Activated B cell treated with CpG ODN at 0.5 μM for 24 hours (primary cell): ENCODE measurements at regions not wholly inside any gene's neighbourhood (a gene's known extent, or its start where the extent isn't known, plus 50 kb on each side); places are given as distances from the start of the nearest gene placed in this dataset.
"Not testable (repeated sequence)": the region's sequence is repeated elsewhere in the genome, so short reads cannot be mapped to it uniquely, and the experiment has no call there.

Experiments used
- ATAC-seq: fragments of 200-7000 bp; cut with Tn5 transposase; one replicate; pipeline ENCODE4 v1.10.0; 2021; ENCODE audit warnings: low read depth, mild to moderate bottlenecking, moderate library complexity
- CTCF ChIA-PET: fragments of 350-600 bp; sonication (Branson Sonifier 250); formaldehyde crosslinking; loops from one replicate; lab custom pipeline; 2021; ENCODE audit warnings: antibody characterized with exemption; lab: Charles Lee
- POLR2A ChIA-PET: fragments of 350-600 bp; sonication (Branson Sonifier 250); formaldehyde crosslinking; loops from one replicate; lab custom pipeline; 2021; ENCODE audit warnings: antibody characterized with exemption; lab: Charles Lee
- DNase-seq: peaks from one replicate; pipeline ENCODE4 v3.0.0; 2022
- H3K27ac Mint-ChIP-seq: one replicate; pipeline ENCODE4 v1.8.0; 2020; ENCODE audit warnings: mixed read lengths
- H3K27me3 Mint-ChIP-seq: one replicate; pipeline ENCODE4 v1.8.0; 2021; ENCODE audit warnings: mixed read lengths
- H3K36me3 Mint-ChIP-seq: one replicate; pipeline ENCODE4 v1.8.0; 2021; ENCODE audit warnings: low read depth, mixed read lengths
- H3K4me1 Mint-ChIP-seq: one replicate; pipeline ENCODE4 v1.8.0; 2021; ENCODE audit warnings: mixed read lengths
- H3K4me3 Mint-ChIP-seq: one replicate; pipeline ENCODE4 v1.8.0; 2020; ENCODE audit warnings: mild to moderate bottlenecking, mixed read lengths
- H3K9me3 Mint-ChIP-seq: one replicate; pipeline ENCODE4 v1.8.0; 2020; ENCODE audit warnings: mixed read lengths
- intact Hi-C: fragments of 100-400 bp; cut with micrococcal nuclease; formaldehyde crosslinking; loops from one replicate; pipeline ENCODE4 v1.15.1; 2024
- TF ChIP-seq, protein P1 (sequence below): fragments of 200-600 bp; IDR thresholded peaks from one replicate; pipeline ENCODE4 v1.8.0; 2022; ENCODE audit warnings: antibody characterized with exemption, mild to moderate bottlenecking

DNA sequence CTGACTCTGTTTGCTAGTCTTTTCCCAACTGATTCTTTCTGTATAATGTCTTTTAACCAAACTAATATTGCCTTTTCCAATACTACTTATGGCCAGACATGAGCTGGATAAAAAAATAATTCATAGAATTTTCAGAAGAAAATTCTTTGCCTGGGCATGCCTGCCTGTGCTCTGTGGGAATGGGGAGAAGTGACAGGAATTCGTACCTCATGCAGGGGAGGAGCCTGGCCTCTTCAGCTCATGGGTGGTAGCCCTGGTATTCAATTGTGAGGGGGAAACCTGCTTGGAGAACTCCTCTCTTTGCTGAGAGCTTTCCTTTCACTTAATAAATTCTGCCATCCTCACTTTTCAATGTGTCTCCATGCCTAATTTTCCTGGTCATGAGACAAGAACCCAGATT, 928.8 kb downstream of the FAM181B start:
- ChIA-PET CTCF (no interaction called here), POLR2A (no interaction called here)
- DNase-seq = no peak
- Mint-ChIP-seq H3K4me3 (no peak overlapping the region), H3K27ac (no peak overlapping the region), H3K9me3 (no peaks in the 10 kb centered on the region), H3K27me3 (no peaks in the 10 kb centered on the region), H3K4me1 (no peaks in the 10 kb centered on the region), H3K36me3 (no peaks in the 10 kb centered on the region)
- intact Hi-C loops = no loop called here
- ATAC-seq = no peak
- TF ChIP-seq, protein P1, sequence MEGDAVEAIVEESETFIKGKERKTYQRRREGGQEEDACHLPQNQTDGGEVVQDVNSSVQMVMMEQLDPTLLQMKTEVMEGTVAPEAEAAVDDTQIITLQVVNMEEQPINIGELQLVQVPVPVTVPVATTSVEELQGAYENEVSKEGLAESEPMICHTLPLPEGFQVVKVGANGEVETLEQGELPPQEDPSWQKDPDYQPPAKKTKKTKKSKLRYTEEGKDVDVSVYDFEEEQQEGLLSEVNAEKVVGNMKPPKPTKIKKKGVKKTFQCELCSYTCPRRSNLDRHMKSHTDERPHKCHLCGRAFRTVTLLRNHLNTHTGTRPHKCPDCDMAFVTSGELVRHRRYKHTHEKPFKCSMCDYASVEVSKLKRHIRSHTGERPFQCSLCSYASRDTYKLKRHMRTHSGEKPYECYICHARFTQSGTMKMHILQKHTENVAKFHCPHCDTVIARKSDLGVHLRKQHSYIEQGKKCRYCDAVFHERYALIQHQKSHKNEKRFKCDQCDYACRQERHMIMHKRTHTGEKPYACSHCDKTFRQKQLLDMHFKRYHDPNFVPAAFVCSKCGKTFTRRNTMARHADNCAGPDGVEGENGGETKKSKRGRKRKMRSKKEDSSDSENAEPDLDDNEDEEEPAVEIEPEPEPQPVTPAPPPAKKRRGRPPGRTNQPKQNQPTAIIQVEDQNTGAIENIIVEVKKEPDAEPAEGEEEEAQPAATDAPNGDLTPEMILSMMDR = no peak

DNA sequence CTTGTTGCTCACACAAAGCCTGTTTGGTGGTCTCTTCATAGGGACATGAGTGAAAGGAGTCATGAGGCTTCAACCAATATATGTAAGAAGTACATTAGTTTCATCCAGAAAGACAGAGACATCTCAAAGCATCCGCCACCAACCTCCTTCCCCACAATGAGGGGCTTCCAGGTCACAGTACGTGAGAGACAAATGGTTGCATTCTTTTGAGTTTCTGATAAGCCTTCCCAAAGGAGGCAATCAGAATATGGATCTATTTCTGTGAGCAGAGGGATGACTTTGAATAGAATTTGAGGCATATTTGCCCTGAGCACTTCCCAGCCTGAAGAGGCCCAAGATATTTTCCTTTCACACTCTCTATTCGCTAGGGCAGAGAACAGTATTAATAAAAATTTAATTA, 931.1 kb downstream of the FAM181B start:
- TF ChIP-seq, protein P1 = no peak
- no peaks in the 10 kb centered on the region for H3K4me1 Mint-ChIP-seq
- no peak for ATAC-seq
- POLR2A ChIA-PET = no interaction called here
- no peak overlapping the region for H3K27ac Mint-ChIP-seq
- H3K4me3 Mint-ChIP-seq = no peak overlapping the region
- H3K36me3 Mint-ChIP-seq = no peaks in the 10 kb centered on the region
- CTCF ChIA-PET = no interaction called here
- no peak for DNase-seq
- no peaks in the 10 kb centered on the region for H3K9me3 Mint-ChIP-seq
- intact Hi-C loops = no loop called here
- H3K27me3 Mint-ChIP-seq = no peaks in the 10 kb centered on the region

DNA sequence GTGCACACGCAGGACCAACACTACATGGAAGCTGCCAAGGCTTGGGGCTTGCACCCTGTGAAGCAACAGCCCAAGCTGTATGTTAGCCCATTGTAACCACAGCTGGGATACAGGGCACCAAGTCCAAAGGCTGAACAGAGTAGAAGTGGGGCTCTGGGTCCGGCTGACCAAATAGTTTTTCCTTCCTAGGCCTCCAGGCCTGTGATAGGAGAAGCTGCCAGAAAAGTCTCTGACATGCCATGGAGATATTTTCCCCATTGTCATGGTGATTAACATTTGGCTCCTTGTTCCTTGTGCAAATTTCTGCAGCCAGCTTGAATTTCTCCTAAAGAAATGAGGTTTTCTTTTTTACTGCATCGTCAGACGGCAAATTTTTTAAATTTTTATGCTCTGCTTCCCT, 941.2 kb downstream of the FAM181B start:
- no peaks in the 10 kb centered on the region for H3K36me3 Mint-ChIP-seq
- TF ChIP-seq, protein P1 = no peak
- intact Hi-C loops = no loop called here
- no peak overlapping the region for H3K27ac Mint-ChIP-seq
- no peaks in the 10 kb centered on the region for H3K9me3 Mint-ChIP-seq
- POLR2A ChIA-PET = no interaction called here
- DNase-seq (no peak), ATAC-seq (no peak)
- no peak overlapping the region for H3K4me3 Mint-ChIP-seq
- peaks cover 1% of the 10 kb centered on the region for H3K27me3 Mint-ChIP-seq
- H3K4me1 Mint-ChIP-seq = no peaks in the 10 kb centered on the region
- CTCF ChIA-PET = no interaction called here

DNA sequence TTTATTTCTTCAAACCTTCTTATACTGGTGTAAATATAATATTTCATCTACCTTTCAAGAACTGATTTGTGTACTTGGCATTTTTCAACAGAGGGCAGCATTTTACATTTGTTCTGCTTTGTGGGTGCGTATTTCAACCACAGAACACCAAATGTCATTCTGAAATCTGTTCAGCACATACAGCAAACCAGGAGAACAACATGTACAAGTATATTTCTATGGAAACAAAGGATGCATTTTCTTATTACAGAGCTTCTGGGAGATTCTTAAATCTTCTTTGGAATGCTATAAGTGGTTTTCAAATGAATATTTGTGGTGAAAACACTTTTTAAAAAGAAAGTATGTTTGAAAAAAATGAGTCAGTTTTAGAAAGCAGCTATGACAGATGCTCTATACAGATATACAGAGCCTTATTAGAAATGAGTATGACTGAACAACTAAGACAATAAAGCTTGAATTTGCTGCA, 946.0 kb downstream of the FAM181B start:
- POLR2A ChIA-PET = no interaction called here
- intact Hi-C loops = loop anchor here (1.0 to 2.0 kb wide), 5 partner anchors 82 to 905 kb away; no protein-coding TSS in a partner anchor
- H3K27ac Mint-ChIP-seq = no peak overlapping the region
- TF ChIP-seq, protein P1 = peak; percentile 19
- no peaks in the 10 kb centered on the region for H3K36me3 Mint-ChIP-seq
- DNase-seq (no peak), ATAC-seq (no peak)
- no peaks in the 10 kb centered on the region for H3K9me3 Mint-ChIP-seq
- no peak overlapping the region for H3K4me3 Mint-ChIP-seq
- CTCF ChIA-PET = interaction anchor here (0.6 to 1.0 kb wide), 4 partner anchors 144 to 908 kb away, joined by 3 to 5 read pairs (median 4); no protein-coding TSS in a partner anchor
- no peaks in the 10 kb centered on the region for H3K4me1 Mint-ChIP-seq
- H3K27me3 Mint-ChIP-seq = no peaks in the 10 kb centered on the region

DNA sequence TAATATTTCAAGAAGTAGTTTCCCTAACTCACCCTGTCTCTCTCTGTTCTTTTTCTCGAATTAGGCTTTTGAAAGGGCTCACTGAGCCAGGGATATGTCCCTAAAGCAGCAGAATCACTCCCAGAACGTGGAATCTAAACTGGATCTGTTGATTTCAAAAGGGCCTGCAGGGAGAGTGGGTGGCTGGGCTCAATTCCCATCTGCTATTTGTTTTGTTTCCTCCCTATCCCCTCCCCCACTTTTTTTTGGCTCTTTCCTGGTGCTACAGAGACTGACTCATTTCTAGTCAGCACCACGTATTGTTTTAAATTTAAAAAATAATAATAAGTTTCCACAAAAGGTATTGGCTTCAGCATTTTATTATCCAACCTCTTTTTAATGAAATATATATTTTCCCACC, 961.5 kb downstream of the FAM181B start:
- Mint-ChIP-seq H3K36me3 (no peaks in the 10 kb centered on the region), H3K9me3 (no peaks in the 10 kb centered on the region), H3K27me3 (peaks cover 2% of the 10 kb centered on the region), H3K27ac (no peak overlapping the region), H3K4me3 (no peak overlapping the region), H3K4me1 (no peaks in the 10 kb centered on the region)
- DNase-seq (no peak), ATAC-seq (no peak)
- CTCF ChIA-PET = no interaction called here
- POLR2A ChIA-PET = no interaction called here
- intact Hi-C loops = no loop called here
- TF ChIP-seq, protein P1 = no peak

DNA sequence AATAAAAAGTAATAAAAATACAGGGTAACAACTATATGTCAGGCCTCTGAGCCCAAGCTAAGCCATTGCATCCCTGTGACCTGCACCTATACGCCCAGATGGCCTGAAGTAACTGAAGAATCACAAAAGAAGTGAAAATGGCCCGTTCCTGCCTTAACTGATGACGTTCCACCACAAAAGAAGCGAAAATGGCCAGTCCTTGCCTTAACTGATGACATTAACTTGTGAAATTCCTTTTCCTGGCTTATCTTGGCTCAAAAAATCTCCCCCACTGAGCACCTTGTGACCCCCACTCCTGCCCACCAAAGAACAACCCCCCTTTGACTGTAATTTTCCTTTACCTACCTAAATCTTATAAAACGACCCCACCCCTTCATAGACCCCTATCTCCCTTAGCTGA, 963.8 kb downstream of the FAM181B start:
- H3K36me3 Mint-ChIP-seq, intact Hi-C loops, DNase-seq, ATAC-seq, H3K27me3 Mint-ChIP-seq, H3K9me3 Mint-ChIP-seq, H3K4me3 Mint-ChIP-seq, H3K4me1 Mint-ChIP-seq, CTCF ChIA-PET, POLR2A ChIA-PET, H3K27ac Mint-ChIP-seq: not testable (repeated sequence)
